IMR-90 (cell line): ENCODE measurements at regions not wholly inside any gene's neighbourhood (a gene's known extent, or its start where the extent isn't known, plus 50 kb on each side); places are given as distances from the start of the nearest gene placed in this dataset.
"Not testable (repeated sequence)": the region's sequence is repeated elsewhere in the genome, so short reads cannot be mapped to it uniquely, and the experiment has no call there.

ENCODE experiments used
- CEBPB ChIP-seq: IDR thresholded peaks from 2 replicates; pipeline ENCODE4 v1.6.1; 2012; ENCODE audit warnings: low read depth, low read length, improper control_type of control experiment
- CHD1 ChIP-seq: IDR thresholded peaks from 2 replicates; pipeline ENCODE4 v1.6.1; 2012; ENCODE audit warnings: low read depth, low read length, improper control_type of control experiment
- FOS ChIP-seq: fragments of 150-350 bp; IDR thresholded peaks from 2 replicates; pipeline ENCODE4 v1.6.1; 2016; ENCODE audit warnings: low read depth, low read length
- MAFK ChIP-seq: IDR thresholded peaks from 2 replicates; pipeline ENCODE4 v1.6.1; 2012; ENCODE audit warnings: low read depth, low read length, improper control_type of control experiment
- MAZ ChIP-seq: IDR thresholded peaks from 2 replicates; pipeline ENCODE4 v1.6.1; 2012; ENCODE audit warnings: low read depth, mild to moderate bottlenecking, low read length, improper control_type of control experiment, moderate library complexity, borderline replicate concordance
- MXI1 ChIP-seq: IDR thresholded peaks from 2 replicates; pipeline ENCODE4 v1.6.1; 2012; ENCODE audit warnings: low read depth, mild to moderate bottlenecking, low read length, moderate library complexity, borderline replicate concordance
- NFE2L2 ChIP-seq: fragments of 150-350 bp; IDR thresholded peaks from 2 replicates; pipeline ENCODE4 v1.6.1; 2016; ENCODE audit warnings: low read depth, mild to moderate bottlenecking, low read length
- POLR2A ChIP-seq: IDR thresholded peaks from 2 replicates; pipeline ENCODE4 v1.6.1; 2012; ENCODE audit warnings: mild to moderate bottlenecking, low read depth, low read length
- RAD21 ChIP-seq: IDR thresholded peaks from 2 replicates; pipeline ENCODE4 v1.6.1; 2012; ENCODE audit warnings: low read length, improper control_type of control experiment
- RFX5 ChIP-seq: IDR thresholded peaks from 2 replicates; pipeline ENCODE4 v1.8.0; 2012; ENCODE audit warnings: low read depth, mild to moderate bottlenecking, low read length, moderate library complexity
- SMC3 ChIP-seq: fragments of 150-350 bp; IDR thresholded peaks from 2 replicates; pipeline ENCODE4 v1.6.1; 2016; ENCODE audit warnings: low read depth, mild to moderate bottlenecking, antibody characterized with exemption, low read length, moderate library complexity
- TF ChIP-seq, protein P1 (sequence below): conservative IDR thresholded peaks from 2 replicates; pipeline ENCODE4 v1.5.1; 2012; ENCODE audit warnings: mild to moderate bottlenecking, low read depth, low read length, improper control_type of control experiment
- TF ChIP-seq, protein P2 (sequence below): fragments of 150-350 bp; IDR thresholded peaks from 2 replicates; pipeline ENCODE4 v1.6.1; 2017; ENCODE audit warnings: mild to moderate bottlenecking, antibody characterized with exemption, low read length, low read depth
- TF ChIP-seq, protein P3 (sequence below): fragments of 150-350 bp; IDR thresholded peaks from 2 replicates; pipeline ENCODE4 v1.6.1; 2016; ENCODE audit warnings: low read depth, mild to moderate bottlenecking, low read length, moderate library complexity, borderline replicate concordance

DNA sequence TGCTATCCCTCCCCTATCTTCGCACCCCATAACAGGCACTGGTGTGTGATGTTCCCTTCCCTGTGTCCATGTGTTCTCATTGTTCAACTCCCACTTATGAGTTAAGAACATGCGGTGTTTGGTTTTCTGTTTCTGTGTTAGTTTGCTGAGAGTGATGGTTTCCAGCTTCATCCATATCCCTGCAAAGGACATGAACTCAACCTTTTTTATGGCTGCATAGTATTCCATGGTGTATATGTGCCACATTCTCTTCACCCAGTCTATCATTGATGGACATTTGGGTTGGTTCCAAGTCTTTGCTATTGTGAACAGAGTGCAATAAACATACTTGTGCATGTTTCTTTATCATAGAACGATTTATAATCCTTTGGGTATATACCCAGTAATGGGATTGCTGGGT is 84.7 kb upstream of the GATB start:
- TF ChIP-seq POLR2A, FOS, SMC3, MAZ, RAD21, RFX5, MAFK, NFE2L2, CEBPB, MXI1, CHD1: not testable (repeated sequence)
- TF ChIP-seq, protein P1, sequence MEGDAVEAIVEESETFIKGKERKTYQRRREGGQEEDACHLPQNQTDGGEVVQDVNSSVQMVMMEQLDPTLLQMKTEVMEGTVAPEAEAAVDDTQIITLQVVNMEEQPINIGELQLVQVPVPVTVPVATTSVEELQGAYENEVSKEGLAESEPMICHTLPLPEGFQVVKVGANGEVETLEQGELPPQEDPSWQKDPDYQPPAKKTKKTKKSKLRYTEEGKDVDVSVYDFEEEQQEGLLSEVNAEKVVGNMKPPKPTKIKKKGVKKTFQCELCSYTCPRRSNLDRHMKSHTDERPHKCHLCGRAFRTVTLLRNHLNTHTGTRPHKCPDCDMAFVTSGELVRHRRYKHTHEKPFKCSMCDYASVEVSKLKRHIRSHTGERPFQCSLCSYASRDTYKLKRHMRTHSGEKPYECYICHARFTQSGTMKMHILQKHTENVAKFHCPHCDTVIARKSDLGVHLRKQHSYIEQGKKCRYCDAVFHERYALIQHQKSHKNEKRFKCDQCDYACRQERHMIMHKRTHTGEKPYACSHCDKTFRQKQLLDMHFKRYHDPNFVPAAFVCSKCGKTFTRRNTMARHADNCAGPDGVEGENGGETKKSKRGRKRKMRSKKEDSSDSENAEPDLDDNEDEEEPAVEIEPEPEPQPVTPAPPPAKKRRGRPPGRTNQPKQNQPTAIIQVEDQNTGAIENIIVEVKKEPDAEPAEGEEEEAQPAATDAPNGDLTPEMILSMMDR: not testable (repeated sequence)
- TF ChIP-seq, protein P2, sequence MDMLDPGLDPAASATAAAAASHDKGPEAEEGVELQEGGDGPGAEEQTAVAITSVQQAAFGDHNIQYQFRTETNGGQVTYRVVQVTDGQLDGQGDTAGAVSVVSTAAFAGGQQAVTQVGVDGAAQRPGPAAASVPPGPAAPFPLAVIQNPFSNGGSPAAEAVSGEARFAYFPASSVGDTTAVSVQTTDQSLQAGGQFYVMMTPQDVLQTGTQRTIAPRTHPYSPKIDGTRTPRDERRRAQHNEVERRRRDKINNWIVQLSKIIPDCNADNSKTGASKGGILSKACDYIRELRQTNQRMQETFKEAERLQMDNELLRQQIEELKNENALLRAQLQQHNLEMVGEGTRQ: not testable (repeated sequence)
- TF ChIP-seq, protein P3, sequence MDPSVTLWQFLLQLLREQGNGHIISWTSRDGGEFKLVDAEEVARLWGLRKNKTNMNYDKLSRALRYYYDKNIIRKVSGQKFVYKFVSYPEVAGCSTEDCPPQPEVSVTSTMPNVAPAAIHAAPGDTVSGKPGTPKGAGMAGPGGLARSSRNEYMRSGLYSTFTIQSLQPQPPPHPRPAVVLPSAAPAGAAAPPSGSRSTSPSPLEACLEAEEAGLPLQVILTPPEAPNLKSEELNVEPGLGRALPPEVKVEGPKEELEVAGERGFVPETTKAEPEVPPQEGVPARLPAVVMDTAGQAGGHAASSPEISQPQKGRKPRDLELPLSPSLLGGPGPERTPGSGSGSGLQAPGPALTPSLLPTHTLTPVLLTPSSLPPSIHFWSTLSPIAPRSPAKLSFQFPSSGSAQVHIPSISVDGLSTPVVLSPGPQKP: not testable (repeated sequence)
